MCF 10A (cell line): ENCODE measurements at regions not wholly inside any gene's neighbourhood (a gene's known extent, or its start where the extent isn't known, plus 50 kb on each side); places are given as distances from the start of the nearest gene placed in this dataset.

Experiments
- BruUV-seq: library from RNA; stranded (reverse); fragments of 400-500 nt; replicated peaks from 2 replicates; lab custom pipeline; 2021; lab: Mats Ljungman, UMichigan
- CTCF ChIA-PET: fragments of 300-600 bp; sonication (Branson Sonifier 250); formaldehyde crosslinking; extraction: SDS; loops from one replicate; lab custom pipeline; 2021; ENCODE audit warnings: antibody characterized with exemption, inconsistent platforms; lab: Yijun Ruan, JAX
- POLR2A ChIA-PET: fragments of 300-600, 350-650 bp; sonication (Branson Sonifier 250); formaldehyde crosslinking; extraction: SDS; loops from one replicate; lab custom pipeline; 2020; ENCODE audit warnings: antibody characterized with exemption, inconsistent platforms; lab: Yijun Ruan, JAX
- DNase-seq: peaks from one replicate; pipeline ENCODE4 v3.0.0-alpha.2; 2018; ENCODE audit not compliant: unreplicated experiment
- H3K27ac Mint-ChIP-seq: one replicate; pipeline ENCODE4 v1.8.0; 2022; ENCODE audit warnings: mild to moderate bottlenecking, low read depth, mixed read lengths; ENCODE audit not compliant: unreplicated experiment
- H3K27me3 Mint-ChIP-seq: one replicate; pipeline ENCODE4 v1.8.0; 2022; ENCODE audit warnings: mixed read lengths; ENCODE audit not compliant: insufficient read depth, unreplicated experiment
- H3K36me3 Mint-ChIP-seq: one replicate; pipeline ENCODE4 v1.8.0; 2022; ENCODE audit warnings: mild to moderate bottlenecking, moderate library complexity, mixed read lengths; ENCODE audit not compliant: insufficient read depth, unreplicated experiment
- H3K4me1 Mint-ChIP-seq: one replicate; pipeline ENCODE4 v1.8.0; 2022; ENCODE audit warnings: mixed read lengths; ENCODE audit not compliant: insufficient read depth, unreplicated experiment
- H3K4me3 Mint-ChIP-seq: one replicate; pipeline ENCODE4 v1.8.0; 2022; ENCODE audit warnings: mild to moderate bottlenecking, moderate library complexity, mixed read lengths; ENCODE audit not compliant: unreplicated experiment
- H3K9me3 Mint-ChIP-seq: one replicate; pipeline ENCODE4 v1.8.0; 2022; ENCODE audit warnings: mixed read lengths; ENCODE audit not compliant: unreplicated experiment
- intact Hi-C: fragments of 100-400 bp; cut with micrococcal nuclease; formaldehyde crosslinking; loops from 2 replicates; pipeline ENCODE4 v1.14.1; 2022
- TF ChIP-seq, protein P1 (sequence below): fragments of 200-600 bp; IDR thresholded peaks from one replicate; pipeline ENCODE4 v1.8.0; 2022; ENCODE audit warnings: antibody characterized with exemption, mild to moderate bottlenecking; ENCODE audit not compliant: unreplicated experiment

DNA sequence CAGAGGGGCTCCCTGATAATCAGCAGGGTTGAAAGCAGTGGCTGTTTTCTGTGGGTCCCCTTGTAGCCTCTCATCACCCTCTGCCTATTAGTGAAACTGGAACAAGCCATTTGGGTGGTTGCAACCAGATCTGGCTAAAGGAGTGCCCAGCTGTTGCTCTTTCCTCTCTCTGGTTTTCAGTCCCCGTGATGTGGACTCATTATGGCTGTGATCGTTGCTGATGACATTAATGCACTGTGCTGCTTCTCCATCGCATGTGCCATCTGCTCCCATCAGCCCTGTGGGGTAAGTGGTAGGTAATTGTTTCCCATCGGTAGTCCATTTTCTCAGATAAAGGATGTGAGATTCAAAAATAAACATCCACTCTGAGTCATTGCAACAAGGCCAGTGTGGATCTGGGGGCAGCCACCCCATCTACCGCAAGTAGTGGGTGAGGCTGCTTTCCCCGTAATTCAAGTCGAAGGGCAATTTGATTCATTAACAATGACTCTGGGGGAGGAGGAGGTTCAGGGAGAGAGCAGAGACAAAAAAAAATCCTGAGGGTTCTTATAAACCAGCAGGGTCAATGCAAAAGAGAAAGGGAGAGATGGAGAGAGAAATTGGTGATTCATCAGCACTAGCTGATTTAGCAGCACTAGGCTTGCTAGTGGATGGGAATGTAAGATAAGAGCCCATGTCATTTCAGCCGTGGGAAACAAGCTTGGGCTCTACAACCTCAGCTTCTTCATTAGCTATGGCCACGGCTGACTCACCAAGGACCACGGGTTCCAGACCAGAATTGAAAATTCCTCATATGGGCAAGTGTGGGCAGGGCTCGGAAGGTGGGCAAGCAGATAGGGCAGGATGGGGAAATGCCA lies 357.8 kb downstream of the MID1IP1 start:
- no TSS peak for BruUV-seq
- Mint-ChIP-seq H3K36me3 (no peaks in the 10 kb centered on the region), H3K27me3 (peaks cover 82% of the 10 kb centered on the region), H3K4me1 (no peaks in the 10 kb centered on the region), H3K4me3 (no peak overlapping the region), H3K27ac (no peak overlapping the region), H3K9me3 (no peaks in the 10 kb centered on the region)
- CTCF ChIA-PET = interaction anchor here (0.6 to 1.7 kb wide), 3 partner anchors 10 to 1384 kb away, joined by 3 to 6 read pairs (median 4); no protein-coding TSS in a partner anchor
- DNase-seq = no peak
- intact Hi-C loops = no loop called here
- POLR2A ChIA-PET = interaction anchor here (0.6 kb wide), 1 partner anchor 26 kb away, joined by 3 read pairs; no protein-coding TSS in a partner anchor
- TF ChIP-seq, protein P1, sequence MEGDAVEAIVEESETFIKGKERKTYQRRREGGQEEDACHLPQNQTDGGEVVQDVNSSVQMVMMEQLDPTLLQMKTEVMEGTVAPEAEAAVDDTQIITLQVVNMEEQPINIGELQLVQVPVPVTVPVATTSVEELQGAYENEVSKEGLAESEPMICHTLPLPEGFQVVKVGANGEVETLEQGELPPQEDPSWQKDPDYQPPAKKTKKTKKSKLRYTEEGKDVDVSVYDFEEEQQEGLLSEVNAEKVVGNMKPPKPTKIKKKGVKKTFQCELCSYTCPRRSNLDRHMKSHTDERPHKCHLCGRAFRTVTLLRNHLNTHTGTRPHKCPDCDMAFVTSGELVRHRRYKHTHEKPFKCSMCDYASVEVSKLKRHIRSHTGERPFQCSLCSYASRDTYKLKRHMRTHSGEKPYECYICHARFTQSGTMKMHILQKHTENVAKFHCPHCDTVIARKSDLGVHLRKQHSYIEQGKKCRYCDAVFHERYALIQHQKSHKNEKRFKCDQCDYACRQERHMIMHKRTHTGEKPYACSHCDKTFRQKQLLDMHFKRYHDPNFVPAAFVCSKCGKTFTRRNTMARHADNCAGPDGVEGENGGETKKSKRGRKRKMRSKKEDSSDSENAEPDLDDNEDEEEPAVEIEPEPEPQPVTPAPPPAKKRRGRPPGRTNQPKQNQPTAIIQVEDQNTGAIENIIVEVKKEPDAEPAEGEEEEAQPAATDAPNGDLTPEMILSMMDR = no peak

DNA sequence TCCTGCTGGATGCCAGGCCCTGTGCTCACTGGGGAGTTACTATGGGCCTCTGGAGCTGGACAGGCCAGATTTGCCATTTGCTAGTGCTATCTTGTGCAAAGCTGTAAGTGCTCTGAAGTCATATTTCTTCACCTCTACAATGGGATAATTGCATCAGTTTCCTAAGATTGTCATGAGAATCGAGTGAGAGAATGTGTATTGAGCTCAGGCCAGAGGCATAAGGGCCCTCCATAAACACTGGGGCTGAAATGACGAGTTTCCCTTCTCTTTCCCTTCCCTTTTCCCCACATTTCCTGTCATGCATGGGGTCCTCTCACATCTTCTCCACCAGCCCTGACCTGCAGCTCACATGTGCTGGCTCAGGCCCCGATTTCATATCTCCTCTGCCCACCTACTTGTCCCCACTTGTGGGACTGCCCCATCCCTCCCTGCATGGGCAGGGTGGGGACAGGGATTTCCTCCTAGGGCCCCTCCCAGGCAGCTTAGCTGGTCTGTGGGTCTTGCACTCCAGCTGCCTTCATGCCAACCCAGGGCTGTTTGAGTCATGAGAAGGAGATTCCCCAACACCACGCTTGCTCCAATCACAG lies 358.8 kb downstream of the MID1IP1 start:
- Mint-ChIP-seq H3K27ac (no peak overlapping the region), H3K4me1 (no peaks in the 10 kb centered on the region), H3K36me3 (no peaks in the 10 kb centered on the region), H3K27me3 (peaks cover 90% of the 10 kb centered on the region), H3K4me3 (no peak overlapping the region), H3K9me3 (no peaks in the 10 kb centered on the region)
- intact Hi-C loops = no loop called here
- ChIA-PET CTCF (interaction anchor here (0.6 to 1.7 kb wide), 3 partner anchors 11 to 1383 kb away, joined by 3 to 6 read pairs (median 3); no protein-coding TSS in a partner anchor), POLR2A (interaction anchor here (0.6 kb wide), 1 partner anchor 20 kb away, joined by 3 read pairs; no protein-coding TSS in a partner anchor)
- TF ChIP-seq, protein P1 = no peak
- DNase-seq = no peak
- no TSS peak for BruUV-seq

DNA sequence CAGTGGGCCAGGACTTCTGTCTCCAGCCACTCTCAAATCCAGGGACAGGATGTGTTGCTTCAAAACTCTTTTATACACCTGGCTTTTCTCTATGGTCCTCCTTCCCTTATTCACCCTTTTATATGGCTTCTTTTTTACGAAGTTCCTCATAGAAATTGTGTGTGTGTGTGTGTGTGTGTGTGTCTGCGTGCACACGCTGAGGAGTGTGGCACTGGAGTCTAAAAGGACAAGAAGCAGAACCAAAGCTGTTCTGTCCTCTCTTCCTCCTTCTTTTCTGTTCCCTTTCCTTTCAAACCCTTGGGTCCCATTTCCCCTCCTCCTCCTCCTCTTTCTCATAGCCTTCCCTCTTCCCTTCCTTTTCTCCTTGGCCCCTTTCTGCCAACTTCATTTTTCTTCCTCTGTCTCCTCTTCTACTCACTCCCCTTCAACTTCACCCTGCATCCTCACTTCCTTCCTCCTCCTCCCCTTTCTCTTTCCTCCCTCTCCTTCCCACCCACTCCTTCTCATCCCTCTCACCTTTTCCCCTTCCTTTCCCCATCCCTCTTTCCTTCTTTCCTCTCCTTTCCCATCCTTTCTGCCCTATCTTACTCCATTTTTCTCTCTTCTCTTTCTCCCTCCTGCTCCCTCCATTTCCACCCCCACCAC lies 360.5 kb downstream of the MID1IP1 start:
- ChIA-PET CTCF (no interaction called here), POLR2A (no interaction called here)
- TF ChIP-seq, protein P1 = no peak
- no TSS peak for BruUV-seq
- intact Hi-C loops = no loop called here
- Mint-ChIP-seq H3K27me3 (peaks cover 94% of the 10 kb centered on the region), H3K4me1 (no peaks in the 10 kb centered on the region), H3K9me3 (no peaks in the 10 kb centered on the region), H3K27ac (no peak overlapping the region), H3K36me3 (no peaks in the 10 kb centered on the region), H3K4me3 (no peak overlapping the region)
- DNase-seq = no peak

DNA sequence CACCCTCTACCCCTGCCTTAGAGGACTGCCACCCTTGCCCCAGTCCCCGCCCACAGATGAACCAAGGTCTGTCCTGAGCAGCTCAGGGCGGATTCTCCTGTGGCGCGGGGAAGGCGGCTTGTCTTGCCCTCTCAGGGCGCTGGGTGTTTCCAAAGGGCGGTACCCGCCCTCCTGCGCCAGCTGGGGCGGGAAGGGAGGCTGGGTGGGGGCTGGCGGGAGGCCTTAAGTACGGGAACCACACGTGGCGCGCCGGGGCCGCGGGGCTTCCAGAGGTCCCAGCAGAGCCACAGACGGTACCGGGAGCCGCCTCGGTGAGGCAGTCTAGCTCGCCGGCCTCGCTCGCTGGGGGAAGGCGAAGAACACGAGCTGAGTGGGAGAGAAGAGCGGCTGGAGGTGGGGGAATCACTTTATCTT lies 361.1 kb downstream of the MID1IP1 start:
- Mint-ChIP-seq H3K27me3 (peaks cover 88% of the 10 kb centered on the region), H3K9me3 (no peaks in the 10 kb centered on the region), H3K4me1 (no peaks in the 10 kb centered on the region), H3K4me3 (no peak overlapping the region), H3K36me3 (no peaks in the 10 kb centered on the region), H3K27ac (no peak overlapping the region)
- POLR2A ChIA-PET = no interaction called here
- CTCF ChIA-PET = no interaction called here
- TF ChIP-seq, protein P1 = no peak
- no peak for DNase-seq
- no TSS peak for BruUV-seq
- intact Hi-C loops = no loop called here
